Suppressor macrophage treated with lipopolysaccharide for 1 hour (primary cell): ENCODE measurements at regions not wholly inside any gene's neighbourhood (a gene's known extent, or its start where the extent isn't known, plus 50 kb on each side); places are given as distances from the start of the nearest gene placed in this dataset.
"Not testable (repeated sequence)": the region's sequence is repeated elsewhere in the genome, so short reads cannot be mapped to it uniquely, and the experiment has no call there.

ENCODE experiments used
- DNase-seq, 3 donors: peaks; one replicate each; pipeline ENCODE4 v3.0.0-alpha.2; 2020 to 2022

DNA sequence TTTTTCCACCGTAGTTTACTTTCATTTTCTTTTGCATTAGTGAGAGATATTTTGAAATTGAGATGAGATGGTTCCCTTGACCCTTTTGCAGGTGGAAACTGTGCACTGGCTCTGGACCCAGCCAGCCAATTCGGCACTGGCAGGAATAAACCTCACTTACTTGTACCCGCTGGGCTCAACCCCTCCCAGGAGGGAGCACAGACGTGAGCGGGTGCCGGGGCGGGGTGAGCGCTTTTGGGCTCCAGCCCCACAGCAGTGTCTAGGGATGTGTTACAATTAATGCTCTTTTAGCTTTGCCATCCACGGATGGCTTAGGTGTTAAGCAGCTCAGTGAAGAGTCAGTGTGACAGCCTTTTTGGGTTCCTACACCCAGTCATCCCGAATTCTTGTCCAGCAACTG lies 766.1 kb upstream of the CHD1 start:
- no peak for DNase-seq

DNA sequence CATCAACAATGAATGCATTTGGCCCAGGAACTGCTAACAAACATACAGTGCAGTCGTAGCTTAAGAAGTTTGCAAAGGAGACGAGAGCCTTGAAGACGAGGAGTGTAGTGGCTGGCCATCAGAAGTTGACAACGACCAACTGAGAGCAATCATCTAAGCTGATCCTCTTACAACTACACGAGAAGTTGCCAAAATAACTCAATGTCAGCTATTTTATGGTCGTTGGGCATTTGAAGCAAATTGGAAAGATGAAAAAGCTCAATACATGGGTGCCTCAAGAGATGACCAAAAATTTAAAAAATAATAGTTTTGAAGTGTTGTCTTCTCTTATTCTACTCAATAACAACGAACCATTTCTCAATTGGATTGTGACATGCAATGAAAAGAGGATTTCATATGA lies 757.7 kb upstream of the CHD1 start:
- no peak for DNase-seq

DNA sequence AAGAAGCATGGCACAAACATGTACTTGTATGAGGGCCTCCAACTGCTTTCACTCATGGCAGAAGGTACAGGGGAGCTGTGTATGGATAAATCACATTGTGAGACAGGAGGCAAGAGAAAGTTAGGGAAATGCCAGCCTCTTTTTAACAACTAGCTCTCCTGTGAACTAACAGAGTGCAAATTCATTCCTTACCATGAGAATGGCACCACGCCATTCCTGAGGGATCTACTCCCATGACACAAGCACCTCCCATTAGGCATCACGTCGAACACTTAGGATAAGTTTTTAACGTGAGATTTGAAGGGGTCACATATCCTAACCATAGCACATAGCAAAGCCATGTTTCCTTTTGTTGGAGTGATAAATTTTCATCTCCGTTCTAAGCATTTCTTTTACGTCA lies 747.2 kb upstream of the CHD1 start:
- no peak for DNase-seq

DNA sequence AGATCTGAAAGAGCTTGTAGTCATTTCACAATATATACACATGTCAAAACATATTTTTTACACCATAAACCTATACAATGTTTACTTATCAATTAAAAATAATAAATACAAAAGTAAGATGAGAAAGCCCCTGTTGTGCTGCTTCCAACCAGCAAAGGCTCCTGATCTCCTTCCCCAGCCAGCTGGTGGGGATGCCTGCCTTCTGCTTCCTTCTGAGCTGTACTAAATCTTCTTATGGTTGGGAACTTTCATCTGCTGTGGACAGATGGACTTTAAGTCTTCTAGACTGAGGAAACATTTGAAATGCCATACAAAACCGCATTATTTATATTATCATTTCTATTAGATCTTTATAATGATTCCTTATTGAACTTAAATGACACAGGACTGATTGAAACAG lies 745.3 kb upstream of the CHD1 start:
- no peak for DNase-seq

DNA sequence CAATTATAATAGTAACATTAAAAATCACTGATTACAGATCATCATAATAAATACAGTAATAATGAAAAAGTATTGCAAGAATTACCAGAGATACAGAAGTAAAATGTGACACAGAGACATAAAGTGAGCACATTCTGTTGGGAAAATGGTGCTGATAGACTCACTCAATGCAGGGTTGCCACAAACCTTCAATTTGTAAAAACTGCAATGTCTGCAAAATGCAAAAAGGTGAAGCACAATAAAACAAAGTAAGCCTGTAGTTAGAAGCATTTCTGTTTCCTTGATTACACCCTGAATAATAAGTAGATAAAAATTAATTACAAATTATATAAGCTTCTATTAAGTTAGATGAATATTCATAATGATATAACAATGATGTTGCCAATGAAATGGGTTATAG lies 736.2 kb upstream of the CHD1 start:
- DNase-seq: no peak

DNA sequence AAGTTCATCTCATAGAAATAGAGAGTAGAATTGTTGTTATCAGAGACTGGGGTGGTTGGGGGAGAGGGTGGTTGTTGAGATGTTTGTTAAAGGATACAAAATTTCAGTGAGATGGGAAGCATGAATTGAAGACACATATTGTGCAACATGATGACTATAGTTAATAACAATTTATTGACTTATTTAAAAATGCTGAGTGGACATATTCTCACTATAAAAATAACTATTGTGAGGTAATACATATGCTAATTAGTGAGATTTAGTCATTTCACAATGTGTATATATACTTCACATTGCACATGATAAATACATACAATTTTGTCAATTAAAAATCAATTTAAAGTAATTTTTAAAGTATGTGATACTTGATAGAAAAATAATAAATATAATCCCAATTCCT lies 722.5 kb upstream of the CHD1 start:
- no peak for DNase-seq

DNA sequence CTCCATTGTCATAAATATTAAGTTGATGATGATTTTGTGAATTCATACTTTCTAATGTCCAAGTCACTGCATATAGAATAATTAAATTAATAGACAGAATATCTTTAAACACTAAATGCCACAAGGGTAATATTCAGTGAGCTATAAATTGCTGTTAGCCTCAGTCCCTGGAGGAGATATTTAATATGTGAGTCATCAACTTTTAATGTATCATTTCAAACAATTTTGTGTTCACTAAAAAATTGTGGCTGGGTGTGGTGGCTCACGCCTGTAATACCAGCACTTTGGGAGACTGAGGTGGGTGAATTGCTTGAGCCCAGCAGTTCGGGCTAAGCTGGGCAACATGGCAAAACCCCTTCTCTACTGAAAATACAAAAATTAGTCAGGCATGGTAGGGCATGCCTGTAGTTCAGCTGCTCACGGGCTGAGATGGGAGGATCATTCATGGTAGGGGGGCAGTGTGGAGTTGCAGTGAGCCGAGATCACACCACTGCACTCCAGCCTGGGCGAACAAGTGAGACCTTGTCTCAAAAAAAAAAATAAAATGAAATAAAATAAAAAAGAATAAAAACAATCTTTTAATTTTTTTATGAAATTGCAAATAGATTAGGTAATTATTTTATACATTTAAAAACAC lies 717.3 kb upstream of the CHD1 start:
- no peak for DNase-seq

DNA sequence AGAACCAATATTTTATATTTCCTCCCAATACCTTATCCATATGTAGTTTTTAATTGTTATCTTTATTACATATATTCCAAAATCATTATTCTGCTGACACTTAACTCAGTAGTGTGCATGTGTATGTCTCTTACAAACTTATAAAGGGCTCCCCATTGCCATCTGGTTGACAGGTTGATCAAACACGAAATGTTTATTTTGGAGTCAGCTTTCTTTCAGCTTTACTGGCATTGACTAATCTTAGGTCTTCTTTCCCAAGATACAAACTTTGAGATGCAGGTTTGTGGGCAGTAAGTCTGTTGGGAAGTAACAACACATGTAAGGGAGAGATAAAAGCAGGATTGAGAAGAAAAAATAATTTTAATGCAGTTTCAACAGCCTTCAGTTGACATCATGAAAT lies 716.0 kb upstream of the CHD1 start:
- DNase-seq: no peak

DNA sequence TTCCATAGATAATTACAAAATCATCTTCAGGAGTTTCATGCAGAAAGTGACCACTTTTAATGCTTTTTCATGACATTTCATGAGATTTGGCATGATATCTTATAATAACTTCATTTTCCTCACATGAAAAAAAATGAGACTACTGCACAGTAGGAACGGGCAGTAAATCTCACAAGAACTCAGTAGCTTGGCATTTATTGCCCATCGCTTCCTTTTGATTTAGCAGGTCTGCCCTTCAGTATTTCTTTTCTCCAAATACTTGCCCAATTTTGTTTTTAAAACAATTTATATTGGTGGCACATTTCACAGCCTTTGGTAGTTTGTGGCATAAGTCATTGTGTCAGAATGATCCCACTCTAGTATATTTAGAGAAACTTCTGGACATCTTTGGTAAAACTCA lies 711.8 kb upstream of the CHD1 start:
- DNase-seq: no peak

DNA sequence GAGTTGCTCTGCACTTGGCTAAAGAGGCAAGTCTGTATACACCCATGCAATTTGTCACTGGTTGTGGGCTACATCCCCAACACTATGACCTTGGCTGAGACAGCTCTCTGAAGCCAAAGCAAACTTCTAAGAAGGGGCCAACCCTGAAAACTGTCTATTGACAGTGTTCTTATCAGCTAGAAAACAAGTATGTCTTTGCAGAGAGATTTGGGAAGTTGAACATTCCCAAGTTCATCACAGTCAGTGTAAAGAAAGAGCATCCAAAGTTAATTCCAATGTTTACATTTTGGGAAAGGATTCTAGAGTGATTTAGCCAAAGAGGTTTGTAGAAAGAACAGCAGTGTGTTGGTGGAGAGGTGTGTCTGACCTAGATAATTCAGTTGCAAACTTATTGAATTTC lies 711.1 kb upstream of the CHD1 start:
- no peak for DNase-seq

DNA sequence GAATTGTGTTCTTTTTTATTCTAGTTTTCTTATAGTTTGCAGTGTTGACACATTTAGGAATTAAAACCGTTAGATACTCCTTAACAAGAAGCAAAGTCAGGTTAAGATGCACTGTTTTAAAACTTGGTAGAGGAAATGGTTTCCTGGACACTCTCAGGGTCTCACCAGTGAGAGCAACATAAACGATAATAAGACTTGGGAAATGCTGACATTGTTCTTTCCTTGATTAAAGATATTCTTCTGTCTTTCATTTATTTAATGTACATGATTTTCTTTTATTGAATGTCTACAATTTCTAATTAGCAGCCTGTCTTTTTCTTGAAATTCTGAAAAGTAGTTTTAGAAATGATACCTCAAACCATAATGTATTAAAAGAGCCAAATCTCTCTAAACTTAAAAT lies 707.9 kb upstream of the CHD1 start:
- no peak for DNase-seq

DNA sequence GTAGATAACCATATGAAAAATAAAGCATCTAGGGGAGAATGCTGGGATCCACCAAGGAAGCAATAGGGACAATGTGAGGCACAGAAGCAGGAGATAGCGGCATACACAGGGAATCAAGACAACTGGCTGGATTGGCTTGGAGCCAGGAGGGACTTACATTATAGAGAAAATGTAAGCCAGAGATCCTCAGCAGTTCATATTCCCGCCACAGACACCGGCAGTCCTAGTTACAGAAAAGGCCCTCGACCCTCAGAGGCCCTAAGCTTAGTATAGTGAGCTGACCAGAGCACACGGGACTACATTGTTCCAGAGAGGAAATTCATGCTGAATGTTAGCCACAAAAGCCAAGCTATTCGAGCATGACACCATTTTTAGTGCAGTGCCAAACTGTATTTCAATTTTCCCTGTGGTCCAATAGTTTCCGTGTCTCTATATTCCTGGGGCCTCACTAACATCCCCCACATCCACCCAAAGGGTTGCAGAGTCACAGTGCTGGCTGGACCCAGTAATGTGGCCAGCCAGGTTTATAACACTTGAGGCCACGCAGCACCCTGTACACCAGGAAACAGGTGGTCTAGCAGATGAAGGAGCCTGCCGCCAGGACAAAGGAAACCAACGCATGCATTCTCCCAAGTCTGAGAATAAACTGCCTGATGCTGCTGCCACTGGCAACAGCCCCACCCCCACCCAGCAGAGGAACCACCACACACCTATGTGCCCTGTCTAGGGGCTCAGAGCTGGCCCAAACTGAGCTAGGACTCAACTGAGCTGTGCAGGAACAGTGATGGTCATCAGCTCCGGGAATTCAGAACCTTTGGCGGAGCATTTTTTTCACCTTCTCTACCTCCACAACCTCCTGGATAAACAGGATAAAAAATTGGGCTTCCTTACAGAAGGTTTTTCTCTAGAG lies 693.2 kb upstream of the CHD1 start:
- DNase-seq: no peak

DNA sequence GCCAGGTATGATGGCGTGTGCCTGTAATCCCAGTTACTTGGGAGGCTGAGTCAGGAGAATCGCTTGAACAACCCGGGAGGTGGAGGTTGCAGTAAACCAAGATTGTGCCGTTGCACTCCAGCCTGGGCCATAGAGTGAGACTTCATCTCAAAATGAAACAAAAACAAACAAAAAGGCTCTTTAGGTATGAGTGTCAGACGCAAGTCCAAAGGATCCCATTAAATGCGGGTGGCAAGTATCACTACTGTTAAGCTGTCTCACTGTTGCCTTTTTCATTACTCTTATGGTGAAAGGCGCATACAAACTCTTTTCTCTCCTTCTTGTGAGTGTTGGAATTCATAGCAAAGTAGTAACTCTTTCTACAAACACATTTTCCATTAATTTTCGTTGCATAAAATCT lies 688.5 kb upstream of the CHD1 start:
- DNase-seq: no peak

DNA sequence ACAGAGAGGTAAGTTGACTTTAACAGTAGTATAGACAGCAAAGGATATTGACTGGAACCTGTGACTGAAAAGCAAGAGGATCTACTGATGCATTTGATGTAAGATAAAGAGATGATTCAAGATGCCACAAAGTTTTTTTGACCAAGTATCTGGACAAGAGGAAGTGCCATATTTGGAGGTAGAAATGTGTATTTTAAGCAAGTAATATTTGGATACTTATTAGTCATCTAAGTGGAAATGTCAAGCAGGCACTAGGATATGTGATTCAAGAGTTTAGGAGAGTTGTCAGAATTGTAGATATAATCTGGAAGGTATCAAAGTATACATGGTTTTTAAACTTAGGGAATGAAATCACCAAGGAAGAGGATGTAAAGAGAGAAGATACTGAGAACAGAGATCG lies 686.1 kb upstream of the CHD1 start:
- no peak for DNase-seq

DNA sequence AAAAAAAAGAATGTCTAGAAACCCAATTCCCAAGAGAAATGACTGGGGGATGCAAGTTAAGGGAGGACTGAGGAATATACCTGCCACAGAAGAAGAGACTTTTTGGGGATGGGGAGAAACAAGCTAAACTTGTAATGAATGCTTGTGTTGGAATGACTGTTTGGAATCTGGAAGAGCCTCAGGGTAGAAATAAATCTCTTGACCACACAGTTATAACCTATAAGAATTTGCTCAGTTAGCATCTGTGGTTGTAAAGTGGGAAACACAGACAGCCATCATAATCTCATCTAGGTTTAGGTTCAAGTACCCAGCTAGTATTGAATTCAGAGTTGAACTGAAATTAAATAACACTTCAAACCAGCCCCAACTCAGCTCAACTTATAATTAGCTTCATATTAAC lies 678.3 kb upstream of the CHD1 start:
- no peak for DNase-seq

DNA sequence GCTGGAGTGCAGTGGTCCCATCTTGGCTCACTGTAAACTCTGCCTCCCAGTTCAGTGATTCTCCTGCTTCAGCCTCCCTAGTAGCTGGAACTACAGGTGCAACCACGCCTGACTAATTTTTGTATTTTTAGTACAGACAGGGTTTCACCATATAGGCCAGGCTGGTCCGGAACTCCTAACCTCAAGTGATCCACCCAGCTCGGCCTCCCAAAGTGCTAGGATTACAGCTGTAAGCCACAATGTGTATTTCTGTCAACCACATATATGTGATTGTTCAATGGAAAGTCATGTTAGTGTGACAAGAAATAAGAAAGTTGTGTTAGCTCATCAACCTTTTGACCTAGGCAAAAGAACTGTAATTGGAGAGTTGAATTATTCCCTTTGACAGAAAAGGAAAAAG lies 677.1 kb upstream of the CHD1 start:
- DNase-seq: no peak

DNA sequence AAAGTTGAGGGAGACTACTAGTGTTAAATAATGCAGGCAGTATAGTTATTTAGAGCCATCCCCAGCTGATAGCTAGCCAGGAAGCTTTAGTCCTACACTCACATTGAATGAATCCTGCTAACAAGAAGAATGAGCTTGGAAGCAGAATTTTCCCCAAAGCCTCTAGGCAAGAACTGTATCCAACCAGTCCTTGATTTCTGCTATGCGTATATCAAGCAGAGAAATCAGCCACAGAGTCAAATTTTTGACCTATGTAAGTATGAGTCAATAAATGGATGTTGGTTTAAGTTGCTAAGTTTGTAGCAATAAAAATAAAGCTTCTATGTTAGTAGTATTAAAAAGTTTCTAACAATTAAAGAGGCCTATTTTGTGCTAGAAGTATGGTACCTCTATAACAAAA lies 672.1 kb upstream of the CHD1 start:
- no peak for DNase-seq

DNA sequence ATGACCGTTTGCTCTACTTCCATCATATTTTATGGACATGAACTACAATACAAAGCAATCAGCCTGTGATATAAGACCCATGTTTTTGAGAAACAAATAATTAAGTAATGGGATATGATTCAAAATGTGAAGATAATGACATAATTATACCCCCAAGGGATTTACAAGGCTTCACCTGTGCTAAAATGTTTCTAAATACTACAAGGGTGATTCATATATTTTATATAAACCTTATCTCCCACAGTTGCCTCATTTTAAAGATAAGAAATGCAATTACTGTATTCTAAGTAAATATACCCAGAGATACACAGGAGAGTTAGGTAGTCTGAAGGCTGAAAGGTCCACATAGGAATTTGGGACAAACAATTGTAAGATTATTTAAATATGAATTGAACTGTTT lies 662.0 kb upstream of the CHD1 start:
- DNase-seq: no peak

DNA sequence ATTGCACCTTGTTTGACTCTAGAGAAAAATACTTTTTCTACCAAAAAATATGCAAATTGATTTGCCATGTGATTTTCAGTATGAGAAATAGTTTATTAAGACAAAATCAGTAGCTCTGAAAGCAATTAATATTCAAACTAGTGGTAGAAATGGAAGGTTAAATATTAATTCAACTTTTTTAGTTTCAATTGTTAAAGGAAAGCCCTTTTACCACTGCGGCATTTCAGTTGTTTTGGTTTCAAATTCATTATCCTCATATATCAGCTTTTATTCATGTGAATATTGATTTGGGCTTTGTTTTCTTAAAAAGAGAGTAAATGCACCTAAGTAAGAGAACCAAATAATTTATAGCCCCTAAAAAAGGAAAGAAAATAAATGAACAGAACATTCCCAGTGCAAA lies 660.6 kb upstream of the CHD1 start:
- DNase-seq: no peak

DNA sequence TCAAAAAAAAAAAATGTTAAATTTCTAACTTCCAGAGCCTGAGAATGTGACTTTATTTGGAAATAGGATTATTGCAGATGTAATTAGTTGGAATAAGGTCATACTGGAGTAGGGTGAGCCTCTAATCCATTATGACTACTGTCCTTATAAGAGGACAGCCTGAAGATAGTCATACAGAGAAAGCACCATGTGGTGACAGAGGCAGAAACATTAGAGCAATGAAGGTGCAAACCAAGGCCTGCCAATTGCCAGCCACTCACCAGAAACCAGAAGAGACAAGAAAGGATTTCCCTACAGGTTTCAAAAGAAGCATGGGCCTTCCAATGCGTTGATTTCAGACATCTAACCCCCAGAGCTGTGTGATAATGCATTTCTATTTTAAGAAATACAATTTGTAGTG lies 659.2 kb upstream of the CHD1 start:
- DNase-seq: no peak

DNA sequence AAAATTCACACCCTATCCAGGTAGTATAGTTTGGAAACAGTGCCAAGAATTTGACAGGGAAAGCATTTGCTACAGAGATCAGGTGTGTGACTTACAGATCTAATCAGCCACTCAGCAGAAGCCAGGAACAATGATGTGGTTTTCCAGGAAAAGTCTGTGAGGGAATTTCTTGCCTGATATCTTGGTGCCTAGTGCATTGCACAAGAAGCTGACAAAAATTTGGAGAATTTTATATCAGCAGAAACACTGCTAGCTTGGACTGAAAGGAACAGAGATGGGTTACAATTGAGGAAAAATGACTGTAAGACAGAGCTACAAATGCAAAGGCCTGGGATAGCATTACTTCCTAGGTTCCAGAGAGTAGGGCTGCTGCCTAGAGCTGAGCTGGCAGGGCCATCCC lies 658.1 kb upstream of the CHD1 start:
- no peak for DNase-seq

DNA sequence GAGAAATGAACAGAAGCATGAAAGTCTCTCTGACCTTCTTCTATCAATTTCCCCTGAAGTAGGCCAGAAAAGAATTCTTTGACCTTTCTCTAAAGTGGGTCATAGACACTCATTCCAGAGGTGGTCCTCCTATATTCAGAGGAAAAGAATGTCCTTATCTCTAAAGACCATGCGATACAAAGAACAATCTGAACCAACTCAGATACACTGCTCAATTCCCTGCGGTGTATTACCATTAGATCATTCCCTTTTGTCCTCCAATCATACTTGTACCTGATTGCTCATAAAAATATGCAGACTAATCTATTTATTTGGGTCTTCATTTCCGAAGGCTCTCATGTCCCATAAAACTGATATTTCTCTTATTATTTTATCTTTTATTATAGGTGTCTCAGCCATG lies 652.4 kb upstream of the CHD1 start:
- DNase-seq: not testable (repeated sequence)

DNA sequence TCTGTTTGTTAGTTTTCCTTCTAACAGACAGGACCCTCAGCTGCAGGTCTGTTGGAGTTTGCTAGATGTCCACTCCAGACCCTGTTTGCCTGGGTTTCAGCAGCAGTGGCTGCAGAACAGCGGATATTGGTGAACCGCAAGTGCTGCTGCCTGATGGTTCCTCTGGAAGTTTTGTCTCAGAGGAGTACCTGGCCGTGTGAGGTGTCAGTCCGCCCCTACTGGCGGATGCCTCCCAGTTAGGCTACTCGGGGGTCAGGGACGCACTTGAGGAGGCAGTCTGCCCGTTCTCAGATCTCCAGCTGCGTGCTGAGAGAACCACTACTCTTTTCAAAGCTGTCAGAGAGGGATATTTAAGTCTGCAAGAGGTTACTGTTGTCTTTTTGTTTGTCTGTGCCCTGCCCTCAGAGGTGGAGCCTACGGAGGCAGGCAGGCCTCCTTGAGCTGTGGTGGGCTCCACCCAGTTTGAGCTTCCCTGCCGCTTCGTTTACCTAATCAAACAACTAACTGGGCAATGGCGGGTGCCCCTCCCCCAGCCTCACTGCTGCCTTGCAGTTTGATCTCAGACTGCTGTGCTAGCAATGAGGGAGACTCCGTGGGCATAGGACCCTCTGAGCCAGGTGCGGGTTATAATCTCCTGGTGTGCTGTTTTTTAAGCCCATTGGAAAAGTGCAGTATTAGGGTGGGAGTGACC lies 634.3 kb upstream of the CHD1 start:
- DNase-seq: not testable (repeated sequence)

DNA sequence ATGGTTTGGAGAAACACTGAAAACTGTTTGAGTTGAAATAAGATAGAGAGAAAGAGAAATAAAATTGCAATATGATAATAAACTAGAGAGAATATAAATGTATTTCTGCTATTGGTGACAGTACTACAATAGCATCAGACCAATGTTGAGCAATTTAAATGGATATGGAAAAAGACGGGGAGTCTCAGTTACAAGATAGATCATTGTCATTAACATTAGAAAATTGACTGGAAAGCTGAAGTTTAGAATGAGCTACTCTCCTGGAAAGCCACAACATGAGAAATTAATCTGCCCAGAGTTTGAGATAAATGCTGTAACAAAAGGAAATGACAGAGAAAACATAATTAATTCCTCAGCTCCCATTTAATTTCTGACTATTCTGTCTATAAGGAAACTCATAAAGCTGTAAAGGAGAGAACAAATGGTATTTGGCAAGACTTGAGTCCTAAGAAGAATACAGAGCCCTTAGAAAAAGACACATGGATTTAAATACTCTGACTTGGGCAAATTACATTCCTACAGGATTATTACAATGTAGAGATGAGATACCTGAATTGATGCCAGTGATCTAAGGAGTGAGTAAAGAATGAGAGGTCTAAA lies 624.5 kb upstream of the CHD1 start:
- no peak for DNase-seq
